ENCODE measurements at regions not wholly inside any gene's neighbourhood (a gene's known extent, or its start where the extent isn't known, plus 50 kb on each side); places are given as distances from the start of the nearest gene placed in this dataset.

DNA sequence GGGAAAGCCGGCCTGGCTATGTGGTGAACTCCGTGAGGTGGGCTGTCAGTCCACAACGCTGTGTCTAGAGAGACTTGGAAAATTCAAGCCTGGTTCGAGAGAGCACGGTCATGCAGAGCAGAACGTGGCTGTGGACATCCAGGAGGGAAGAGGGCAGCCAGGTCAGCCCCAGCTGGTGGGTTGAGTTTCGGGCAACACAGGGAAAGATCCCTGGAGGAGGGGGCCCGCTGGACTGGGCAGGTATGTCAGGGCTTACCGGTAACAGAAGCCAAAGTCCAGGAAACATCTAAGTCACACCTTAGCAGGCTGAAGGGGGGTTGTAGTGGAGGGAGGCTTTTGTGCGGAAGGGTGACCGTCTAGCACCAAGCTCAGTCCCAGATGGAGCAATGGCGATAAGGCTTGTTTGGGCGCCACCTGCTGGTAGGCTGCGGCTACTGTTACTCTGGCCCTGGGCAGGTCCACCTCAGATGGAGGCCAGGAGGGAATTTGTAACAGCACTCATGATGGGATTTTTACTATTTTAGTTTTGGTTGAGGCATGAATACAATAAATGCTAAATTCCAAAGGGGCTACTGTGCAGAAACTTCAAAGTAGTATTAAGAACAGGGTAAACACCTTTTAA, 143.3 kb upstream of the ZNF644 start:
- no peak overlapping the region for H3K4me3 ChIP-seq (replicated peaks; ENCODE audit: low read depth, low read length)
- TF ChIP-seq, protein P1, sequence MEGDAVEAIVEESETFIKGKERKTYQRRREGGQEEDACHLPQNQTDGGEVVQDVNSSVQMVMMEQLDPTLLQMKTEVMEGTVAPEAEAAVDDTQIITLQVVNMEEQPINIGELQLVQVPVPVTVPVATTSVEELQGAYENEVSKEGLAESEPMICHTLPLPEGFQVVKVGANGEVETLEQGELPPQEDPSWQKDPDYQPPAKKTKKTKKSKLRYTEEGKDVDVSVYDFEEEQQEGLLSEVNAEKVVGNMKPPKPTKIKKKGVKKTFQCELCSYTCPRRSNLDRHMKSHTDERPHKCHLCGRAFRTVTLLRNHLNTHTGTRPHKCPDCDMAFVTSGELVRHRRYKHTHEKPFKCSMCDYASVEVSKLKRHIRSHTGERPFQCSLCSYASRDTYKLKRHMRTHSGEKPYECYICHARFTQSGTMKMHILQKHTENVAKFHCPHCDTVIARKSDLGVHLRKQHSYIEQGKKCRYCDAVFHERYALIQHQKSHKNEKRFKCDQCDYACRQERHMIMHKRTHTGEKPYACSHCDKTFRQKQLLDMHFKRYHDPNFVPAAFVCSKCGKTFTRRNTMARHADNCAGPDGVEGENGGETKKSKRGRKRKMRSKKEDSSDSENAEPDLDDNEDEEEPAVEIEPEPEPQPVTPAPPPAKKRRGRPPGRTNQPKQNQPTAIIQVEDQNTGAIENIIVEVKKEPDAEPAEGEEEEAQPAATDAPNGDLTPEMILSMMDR (IDR thresholded peaks at IDR 0.05; ENCODE audit: low read depth, low read length, missing control alignments), result peak; percentile 99
- DNase-seq (ENCODE audit: extremely low read depth, low read depth), result peak; percentile 21

DNA sequence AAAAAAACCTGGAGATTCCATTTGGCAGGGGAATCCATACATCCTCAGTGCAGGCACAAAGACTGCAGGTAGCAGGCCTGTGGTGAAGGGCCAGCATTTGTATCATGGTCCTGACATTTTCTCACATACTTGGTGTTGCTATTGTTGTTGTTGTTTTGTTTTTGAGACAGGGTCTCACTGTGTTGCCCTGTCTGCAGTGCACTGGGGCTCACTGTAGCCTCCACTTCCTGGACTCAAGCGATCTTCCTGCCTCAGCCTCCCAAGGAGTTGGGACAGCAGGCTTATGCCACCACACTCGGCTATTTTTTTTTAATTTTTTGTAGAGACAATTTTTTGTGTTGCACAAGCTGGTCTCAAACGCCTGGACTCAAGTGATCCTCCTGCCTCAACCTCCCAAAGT, 140.8 kb upstream of the ZNF644 start:
- no peak overlapping the region for H3K4me3 ChIP-seq (replicated peaks; ENCODE audit: low read depth, low read length)
- TF ChIP-seq, protein P1 (IDR thresholded peaks at IDR 0.05; ENCODE audit: low read depth, low read length, missing control alignments), result no peak
- DNase-seq (ENCODE audit: extremely low read depth, low read depth), result no peak

DNA sequence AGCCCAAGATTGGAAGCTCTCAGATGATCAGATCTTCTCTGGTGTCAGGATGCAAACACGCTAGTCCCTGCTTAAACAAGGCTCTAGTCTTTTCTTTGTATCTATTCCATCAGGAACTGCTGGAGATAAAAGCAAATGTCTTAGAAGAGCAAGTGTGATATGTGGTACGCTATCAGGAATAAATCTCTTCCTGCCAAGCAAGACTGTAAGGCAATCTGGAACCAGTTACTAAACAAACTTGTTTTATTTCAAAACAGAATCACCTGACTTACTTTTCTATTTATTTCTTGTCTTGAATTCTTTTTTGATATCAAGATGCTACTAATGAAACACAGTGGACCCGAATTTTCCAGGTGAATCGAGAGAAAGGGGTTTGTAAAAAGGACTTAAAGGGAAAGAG, 139.9 kb upstream of the ZNF644 start:
- H3K4me3 ChIP-seq (replicated peaks; ENCODE audit: low read depth, low read length), result no peak overlapping the region

DNA sequence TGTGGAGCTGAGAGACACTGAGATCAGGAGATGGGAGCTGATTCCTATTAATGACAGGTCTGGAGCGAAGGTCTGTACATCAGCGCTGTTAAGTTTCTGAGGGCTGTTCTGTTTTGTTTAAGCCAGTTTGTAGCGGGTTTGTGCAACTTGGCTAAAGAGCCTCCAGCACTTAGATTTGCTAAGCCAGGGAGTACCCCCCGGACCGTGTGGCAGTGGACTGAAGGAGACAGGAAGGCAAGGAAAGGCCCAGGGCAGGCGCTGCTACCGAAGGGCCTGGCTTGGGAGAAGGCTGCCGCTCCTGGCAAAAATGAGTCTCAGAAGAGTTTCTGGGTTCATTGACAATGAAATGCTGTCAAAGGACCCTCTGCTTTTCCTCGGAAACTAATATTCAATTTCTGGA, 139.3 kb upstream of the ZNF644 start:
- H3K4me3 ChIP-seq (replicated peaks; ENCODE audit: low read depth, low read length), result no peak overlapping the region
- no peak for DNase-seq (ENCODE audit: extremely low read depth, low read depth)
- TF ChIP-seq, protein P1 (IDR thresholded peaks at IDR 0.05; ENCODE audit: low read depth, low read length, missing control alignments), result no peak

More for the DNA sequence above, 139.9 kb upstream of the ZNF644 start:
- no peak for DNase-seq (ENCODE audit: extremely low read depth, low read depth)
- TF ChIP-seq, protein P1 (IDR thresholded peaks at IDR 0.05; ENCODE audit: low read depth, low read length, missing control alignments), result no peak

DNA sequence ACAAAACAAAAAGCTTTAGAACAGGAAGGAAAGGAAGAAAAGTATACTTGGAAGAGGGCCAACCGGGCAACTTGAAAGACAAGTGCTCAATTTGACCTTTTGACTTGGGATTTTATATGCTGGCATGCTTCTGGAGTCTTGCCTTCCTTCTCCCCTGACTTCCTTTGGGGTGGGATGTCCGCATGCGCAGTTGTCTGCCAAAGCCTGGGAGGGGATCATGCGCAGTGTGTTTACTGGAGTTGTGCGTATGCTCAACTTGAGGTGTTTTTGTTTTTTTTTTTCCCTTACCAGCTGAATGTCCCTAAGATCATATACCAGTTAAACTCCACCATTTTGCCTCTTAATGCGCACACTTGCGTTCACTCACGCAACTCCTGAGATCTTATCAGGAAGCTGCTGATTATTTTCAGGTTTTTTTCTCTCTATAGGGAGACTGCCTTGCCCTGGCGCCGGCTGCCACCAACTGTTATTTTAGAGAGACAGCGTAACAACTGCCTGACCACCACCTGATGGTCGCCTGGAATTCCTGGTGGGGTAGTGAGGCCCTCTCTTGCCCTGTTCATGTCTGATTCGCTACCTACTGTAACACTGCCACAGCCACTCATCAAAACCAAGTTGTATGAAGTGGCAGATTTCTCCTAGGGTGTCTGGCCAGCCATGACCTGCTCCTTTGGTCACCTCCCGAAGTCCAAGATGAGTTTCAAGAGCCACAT, 138.7 kb upstream of the ZNF644 start:
- DNase-seq (ENCODE audit: extremely low read depth, low read depth), result no peak
- TF ChIP-seq, protein P1 (IDR thresholded peaks at IDR 0.05; ENCODE audit: low read depth, low read length, missing control alignments), result no peak
- H3K4me3 ChIP-seq (replicated peaks; ENCODE audit: low read depth, low read length), result no peak overlapping the region

DNA sequence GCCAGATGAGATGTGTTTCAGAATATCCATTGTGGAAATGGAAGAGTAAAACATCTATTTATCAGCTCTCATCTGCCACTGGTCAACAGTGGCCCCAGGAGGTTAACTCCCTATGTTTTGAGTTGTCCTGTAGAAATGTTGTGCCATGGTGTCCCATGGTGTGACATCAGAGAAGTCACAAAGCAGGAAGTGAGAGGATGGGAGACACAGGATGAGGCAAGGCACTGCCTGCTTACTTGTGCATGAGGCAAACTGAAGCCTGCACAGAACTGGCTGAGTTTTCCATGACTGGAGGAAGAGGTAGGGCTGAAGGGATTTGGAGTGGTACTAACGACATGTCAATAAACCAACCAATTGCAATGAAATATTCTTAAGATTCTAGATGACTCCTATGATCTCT, 131.5 kb upstream of the ZNF644 start:
- TF ChIP-seq, protein P1 (IDR thresholded peaks at IDR 0.05; ENCODE audit: low read depth, low read length, missing control alignments), result no peak
- DNase-seq (ENCODE audit: extremely low read depth, low read depth), result no peak
- no peak overlapping the region for H3K4me3 ChIP-seq (replicated peaks; ENCODE audit: low read depth, low read length)

Measured in HFF-Myc (cell line).